GM12872 (cell line): ENCODE measurements at regions not wholly inside any gene's neighbourhood (a gene's known extent, or its start where the extent isn't known, plus 50 kb on each side); places are given as distances from the start of the nearest gene placed in this dataset.
A peak's percentile ranks its signal among the peaks of the same experiment; 100 is the strongest.

Source experiments
- TF ChIP-seq, protein P1 (sequence below): IDR thresholded peaks from 3 replicates; pipeline ENCODE4 v1.5.1; 2011; ENCODE audit warnings: low read depth, mild to moderate bottlenecking, low read length, moderate library complexity; ENCODE audit not compliant: insufficient read depth

DNA sequence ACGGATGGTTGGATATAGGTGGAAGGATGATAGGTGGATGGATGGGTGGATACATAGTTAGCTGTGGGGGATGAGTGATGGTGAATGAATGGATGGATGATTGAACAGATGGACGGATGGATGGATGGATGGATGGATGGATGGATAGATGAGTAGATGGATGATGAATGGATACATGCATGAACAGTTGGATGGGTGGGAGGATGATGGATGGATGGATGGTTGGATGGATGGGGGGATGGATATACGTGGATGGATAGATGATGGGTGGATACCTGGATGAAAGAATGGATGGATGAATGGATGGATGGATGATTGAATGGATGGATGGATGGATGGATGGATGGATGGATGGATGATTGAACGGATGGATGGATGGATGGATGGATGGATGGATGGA, 68.4 kb upstream of the PRR5 start:
- TF ChIP-seq, protein P1, sequence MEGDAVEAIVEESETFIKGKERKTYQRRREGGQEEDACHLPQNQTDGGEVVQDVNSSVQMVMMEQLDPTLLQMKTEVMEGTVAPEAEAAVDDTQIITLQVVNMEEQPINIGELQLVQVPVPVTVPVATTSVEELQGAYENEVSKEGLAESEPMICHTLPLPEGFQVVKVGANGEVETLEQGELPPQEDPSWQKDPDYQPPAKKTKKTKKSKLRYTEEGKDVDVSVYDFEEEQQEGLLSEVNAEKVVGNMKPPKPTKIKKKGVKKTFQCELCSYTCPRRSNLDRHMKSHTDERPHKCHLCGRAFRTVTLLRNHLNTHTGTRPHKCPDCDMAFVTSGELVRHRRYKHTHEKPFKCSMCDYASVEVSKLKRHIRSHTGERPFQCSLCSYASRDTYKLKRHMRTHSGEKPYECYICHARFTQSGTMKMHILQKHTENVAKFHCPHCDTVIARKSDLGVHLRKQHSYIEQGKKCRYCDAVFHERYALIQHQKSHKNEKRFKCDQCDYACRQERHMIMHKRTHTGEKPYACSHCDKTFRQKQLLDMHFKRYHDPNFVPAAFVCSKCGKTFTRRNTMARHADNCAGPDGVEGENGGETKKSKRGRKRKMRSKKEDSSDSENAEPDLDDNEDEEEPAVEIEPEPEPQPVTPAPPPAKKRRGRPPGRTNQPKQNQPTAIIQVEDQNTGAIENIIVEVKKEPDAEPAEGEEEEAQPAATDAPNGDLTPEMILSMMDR = no peak

DNA sequence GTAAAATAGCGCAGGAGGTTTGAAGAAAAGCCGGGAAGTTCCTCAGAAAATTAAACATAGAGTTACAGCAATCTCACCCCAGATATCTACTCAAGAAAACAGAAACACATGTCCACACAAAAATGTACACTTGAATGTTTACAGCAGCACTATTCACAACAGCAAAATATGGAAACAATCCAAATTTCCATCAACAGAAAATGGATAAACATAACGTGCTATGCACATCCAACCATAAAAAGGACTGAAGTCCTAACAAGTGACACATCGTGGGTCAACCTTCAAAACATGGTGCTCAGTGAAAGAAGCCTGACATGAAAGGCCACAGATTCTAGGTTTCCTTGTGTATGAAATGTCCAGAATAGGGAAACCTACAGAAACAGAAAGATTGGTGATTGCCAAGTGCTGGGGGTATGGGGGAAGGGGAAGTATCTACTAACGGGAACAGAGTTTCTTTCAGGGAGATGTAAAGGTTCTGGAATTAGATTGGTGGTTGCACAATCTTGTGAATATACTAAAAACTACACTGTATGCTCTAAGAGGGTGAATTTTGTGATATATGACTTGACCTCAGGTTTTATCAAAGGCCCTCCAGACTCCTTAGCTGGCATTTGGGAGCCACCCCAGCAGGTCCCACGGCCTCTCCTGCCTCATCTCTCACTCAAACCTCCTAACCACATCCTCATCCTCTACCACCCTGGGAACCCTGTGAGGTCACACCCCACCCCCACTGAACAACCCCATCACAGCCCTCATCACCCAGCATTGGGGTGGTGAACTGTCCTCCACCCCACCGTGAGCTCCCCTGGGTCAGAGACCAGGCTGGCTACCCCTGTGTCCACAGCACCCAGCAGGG, 69.2 kb upstream of the PRR5 start:
- TF ChIP-seq, protein P1 = no peak

DNA sequence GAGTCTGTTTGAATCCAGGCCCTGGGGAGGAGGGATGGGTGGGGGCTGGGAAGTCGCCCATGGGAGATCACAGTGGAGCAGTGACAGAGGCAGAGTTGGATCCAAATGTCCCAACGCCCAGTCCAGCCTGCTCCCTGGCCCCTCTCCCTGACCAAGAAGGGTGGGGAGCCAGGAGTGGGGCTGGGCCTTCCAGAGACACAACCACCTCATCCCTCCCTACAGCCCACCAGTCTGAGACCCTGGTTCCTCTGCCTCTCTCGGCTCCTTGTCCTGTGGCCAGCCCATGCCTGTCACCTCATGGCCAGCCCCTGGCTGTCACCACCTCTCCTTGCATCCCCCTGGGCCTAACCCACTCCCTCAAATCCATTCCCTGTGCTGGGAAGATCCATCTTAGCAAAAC, 71.2 kb upstream of the PRR5 start:
- TF ChIP-seq, protein P1 = no peak

DNA sequence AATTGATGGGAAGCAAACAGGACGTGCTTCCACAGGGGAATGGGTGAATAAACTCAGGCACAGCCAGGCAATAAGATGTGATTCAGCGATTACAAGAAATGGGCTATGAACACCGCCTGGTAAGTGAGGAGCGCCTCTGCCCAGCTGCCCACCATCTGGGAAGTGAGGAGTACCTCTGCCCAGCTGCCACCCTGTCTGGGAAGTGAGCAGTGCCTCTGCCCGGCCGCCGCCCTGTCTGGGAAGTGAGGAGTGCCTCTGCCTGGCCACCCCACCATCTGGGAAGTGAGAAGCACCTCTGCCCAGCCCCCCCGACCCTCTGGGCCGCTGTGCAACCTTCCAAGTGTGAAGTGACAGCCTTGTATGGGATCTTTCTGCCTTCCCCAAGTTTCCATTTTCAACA, 73.2 kb upstream of the PRR5 start:
- TF ChIP-seq, protein P1 = no peak

DNA sequence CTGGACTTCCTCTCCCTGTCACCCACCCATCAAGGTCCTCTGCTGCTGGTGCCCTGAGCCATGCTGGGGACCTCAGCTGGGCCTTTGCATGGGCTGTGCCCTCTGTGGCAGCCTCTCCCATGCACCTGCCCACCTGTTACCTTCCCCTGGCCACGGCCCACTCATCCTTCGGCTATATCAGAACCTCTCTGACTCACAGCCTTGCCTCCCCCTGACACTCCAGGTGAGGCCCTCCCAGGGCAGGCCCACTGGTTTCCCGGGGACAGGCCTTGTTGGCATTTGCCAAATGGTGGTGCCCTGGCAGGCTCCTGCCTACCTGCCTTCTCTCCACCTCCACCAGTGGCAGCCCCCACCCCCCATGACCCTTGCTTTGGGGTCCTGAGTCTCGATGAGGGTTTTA, 73.7 kb upstream of the PRR5 start:
- TF ChIP-seq, protein P1 = no peak

DNA sequence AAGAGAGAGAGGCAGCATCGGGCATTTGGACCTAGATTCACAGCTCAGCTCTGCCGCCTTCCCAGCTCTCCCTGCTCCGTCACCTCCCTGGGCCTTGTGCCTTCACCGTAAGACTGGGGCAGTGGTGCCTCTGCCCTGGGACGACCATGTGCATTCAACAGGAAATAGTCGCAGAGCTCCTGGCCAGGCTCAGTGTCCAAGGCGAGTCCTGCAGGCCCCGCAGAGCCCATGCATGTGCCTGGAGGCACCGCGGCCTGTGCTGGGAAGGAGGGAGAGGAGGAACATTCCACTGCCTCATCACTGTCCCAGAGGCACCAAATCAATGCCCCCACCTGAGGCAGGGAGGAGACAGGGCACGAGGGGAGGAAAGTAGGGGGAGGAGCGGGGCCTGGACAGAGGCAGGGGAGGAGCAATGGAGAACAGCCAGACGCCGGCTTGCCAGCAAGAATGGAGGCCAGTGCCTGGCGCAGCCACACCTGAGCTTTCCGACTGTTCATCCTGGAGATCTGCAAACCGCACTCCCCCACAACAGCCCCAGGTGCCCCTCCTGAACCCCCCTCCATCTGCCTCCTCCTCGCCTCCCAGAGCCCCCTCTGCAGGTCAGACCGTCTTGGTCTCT, 74.4 kb upstream of the PRR5 start:
- TF ChIP-seq, protein P1 = no peak

DNA sequence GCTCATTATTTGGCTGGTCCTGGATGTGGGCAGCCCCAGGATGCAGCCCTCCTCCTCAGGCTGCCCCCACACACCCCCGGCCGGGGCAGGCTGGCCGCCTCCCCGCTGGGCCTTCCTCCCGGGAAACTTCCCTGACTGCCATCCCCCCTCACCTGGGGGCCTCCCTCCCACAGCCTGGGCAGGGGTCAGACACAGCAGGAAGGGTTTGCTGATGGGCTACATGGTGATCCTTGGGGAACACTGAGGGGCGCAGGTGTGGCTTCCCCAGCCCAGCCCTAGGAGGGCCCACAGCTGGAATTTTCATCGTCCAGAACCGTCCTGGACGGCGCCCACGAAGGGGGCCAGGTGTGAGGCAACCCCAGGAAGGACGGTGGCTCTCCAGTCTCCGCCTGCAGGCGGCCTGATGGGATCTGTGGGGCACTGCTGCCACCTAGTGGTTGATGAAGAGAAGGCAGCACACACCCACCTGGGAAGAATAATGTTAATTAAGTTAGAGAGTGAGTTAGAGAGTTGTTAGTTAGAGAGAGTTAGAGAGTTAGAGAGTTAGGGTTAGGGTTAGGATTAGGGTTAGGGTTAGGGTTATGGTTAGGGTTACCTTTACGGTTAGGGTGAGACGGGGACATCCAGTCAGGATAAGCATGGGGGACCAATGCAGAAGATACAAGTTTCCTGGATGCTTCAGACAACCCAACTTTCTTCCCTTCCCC, 75.9 kb upstream of the PRR5 start:
- TF ChIP-seq, protein P1 = peak; percentile 84
